K562 (cell line): ENCODE measurements at regions not wholly inside any gene's neighbourhood (a gene's known extent, or its start where the extent isn't known, plus 50 kb on each side); places are given as distances from the start of the nearest gene placed in this dataset.

ENCODE experiments used
- ATAC-seq: fragments of 200-7000 bp; cut with Tn5 transposase; 3 replicates; pipeline ENCODE4 v1.9.1; 2020; ENCODE audit warnings: moderate library complexity
- BruUV-seq: library from RNA; stranded (reverse); fragments of 400-500 nt; replicated peaks from 2 replicates; lab custom pipeline; 2021; lab: Mats Ljungman, UMichigan
- CTCF ChIA-PET: fragments of 300-600 bp; formaldehyde crosslinking; extraction: SDS; loops from one replicate; lab custom pipeline; 2021; ENCODE audit warnings: low intra/inter-chr PET ratio; lab: Yijun Ruan, JAX
- POLR2A ChIA-PET: fragments of 300-600, 350-650 bp; sonication (Branson Sonifier 250); formaldehyde crosslinking; extraction: SDS; loops from one replicate; lab custom pipeline; 2021; ENCODE audit warnings: antibody characterized with exemption, inconsistent platforms; lab: Yijun Ruan, JAX
- DNase-seq, 4 experiments: peaks; one replicate each; pipeline versions ENCODE4 v3.0.0 to v3.0.0-alpha.2; 2011 to 2018; ENCODE audit warnings: low spot score in 3 of 4, mixed read lengths in 3 of 4; ENCODE audit errors: extremely low read depth in 1 of 4
- FAIRE-seq: peaks from 2 replicates; lab custom pipeline; 2011; peaks lifted over from hg19 to GRCh38; lab: Jason Lieb, UNC
- H2AFZ ChIP-seq: 2 replicates; pipeline ENCODE4 v1.6.0; 2011; ENCODE audit warnings: low read depth, low read length, control low read depth, inconsistent platforms
- H3K27ac ChIP-seq: fragments of 200-600 bp; 3 replicates; pipeline ENCODE4 v1.8.0; 2011; ENCODE audit warnings: low read depth, mild to moderate bottlenecking, control low read depth, inconsistent platforms, low read length, moderate library complexity, mixed read lengths; ENCODE audit errors: extremely low read depth
- H3K27me3 ChIP-seq, 2 experiments: fragments of 300-600 bp in 1 of 2; 2 replicates in 1 of 2; 3 replicates in 1 of 2; pipeline versions ENCODE4 v1.6.0 to v1.8.0; 2011; ENCODE audit warnings: inconsistent platforms in 2 of 2, low read length in 2 of 2, mild to moderate bottlenecking in 1 of 2, mixed read lengths in 1 of 2, moderate library complexity in 1 of 2; ENCODE audit not compliant: control insufficient read depth in 2 of 2, insufficient read depth in 2 of 2
- H3K36me3 ChIP-seq: fragments of 300-600 bp; 3 replicates; pipeline ENCODE4 v1.8.0; 2011; ENCODE audit warnings: mild to moderate bottlenecking, low read length, inconsistent platforms; ENCODE audit not compliant: control insufficient read depth, insufficient read depth
- H3K4me1 ChIP-seq, 2 experiments: fragments of 200-600 bp in 1 of 2; replicated peaks in 1 of 2; 2 replicates in 1 of 2; 3 replicates in 1 of 2; pipeline versions ENCODE4 v1.5.1 to v1.8.0; 2011; ENCODE audit warnings: inconsistent platforms in 2 of 2, low read length in 2 of 2, mild to moderate bottlenecking in 1 of 2, mixed read lengths in 1 of 2, moderate library complexity in 1 of 2; ENCODE audit not compliant: control insufficient read depth in 2 of 2, insufficient read depth in 2 of 2
- H3K4me2 ChIP-seq: 2 replicates; pipeline ENCODE4 v1.6.1; 2011; ENCODE audit warnings: low read length, control low read depth, inconsistent platforms, mixed read lengths; ENCODE audit not compliant: insufficient read depth
- H3K4me3 ChIP-seq: fragments of 200-600 bp; sonication (generic), shearing (Covaris generic); 2 replicates; pipeline ENCODE4 v1.5.1; 2016; ENCODE audit warnings: control low read depth, inconsistent platforms
- H3K79me2 ChIP-seq: fragments of 200-600 bp; 3 replicates; pipeline ENCODE4 v1.8.0; 2011; ENCODE audit warnings: low read length, inconsistent platforms; ENCODE audit not compliant: control insufficient read depth, insufficient read depth
- H3K9ac ChIP-seq, 2 experiments: 2 replicates each; pipeline versions ENCODE4 v1.6.0 to v1.6.1; 2011; ENCODE audit warnings: low read depth in 2 of 2, low read length in 2 of 2, control low read depth in 1 of 2, inconsistent platforms in 1 of 2, mild to moderate bottlenecking in 1 of 2, mixed read lengths in 1 of 2; ENCODE audit not compliant: insufficient read depth in 1 of 2
- H3K9me1 ChIP-seq: one replicate; pipeline ENCODE4 v1.6.0; 2011; ENCODE audit warnings: inconsistent platforms, mild to moderate bottlenecking, low read length, moderate library complexity; ENCODE audit not compliant: control insufficient read depth, insufficient read depth
- H3K9me3 ChIP-seq: replicated peaks from 2 replicates; pipeline ENCODE4 v1.5.1; 2011; ENCODE audit warnings: low read depth, low read length, inconsistent platforms; ENCODE audit not compliant: control insufficient read depth, insufficient read depth
- H4K20me1 ChIP-seq: replicated peaks from 2 replicates; pipeline ENCODE4 v1.6.1; 2011; ENCODE audit warnings: low read length, inconsistent platforms, mixed read lengths; ENCODE audit not compliant: control insufficient read depth, insufficient read depth
- ATF1 ChIP-seq, 2 experiments: fragments of 450-650 bp in 1 of 2; IDR thresholded peaks; 2 replicates each; pipeline ENCODE4 v1.6.1; 2016; ENCODE audit warnings: missing compliant biosample characterization in 1 of 2, missing genetic modification characterization in 1 of 2
- GATAD2B ChIP-seq: fragments of 450-650 bp; IDR thresholded peaks from 2 replicates; pipeline ENCODE4 v1.6.1; 2017; ENCODE audit warnings: mild to moderate bottlenecking, borderline replicate concordance
- NRF1 ChIP-seq, 2 experiments: fragments of 450-650 bp; IDR thresholded peaks in 1 of 2; conservative IDR thresholded peaks in 1 of 2; 2 replicates each; pipeline ENCODE4 v1.6.1; 2014; ENCODE audit warnings: mild to moderate bottlenecking in 2 of 2
- TOE1 ChIP-seq, 2 experiments: fragments of 450-650 bp in 1 of 2; sonication (generic) in 1 of 2; formaldehyde crosslinking in 1 of 2; IDR thresholded peaks; 2 replicates each; pipeline versions ENCODE4 v1.7.1 to v1.8.0; 2016 to 2022; ENCODE audit warnings: borderline replicate concordance in 2 of 2, mild to moderate bottlenecking in 2 of 2, antibody characterized with exemption in 1 of 2, inconsistent platforms in 1 of 2, low read depth in 1 of 2, missing genetic modification reagents in 1 of 2, moderate library complexity in 1 of 2
- ZC3H8 ChIP-seq: fragments of 450-650 bp; IDR thresholded peaks from 2 replicates; pipeline ENCODE4 v1.6.1; 2017
- ZEB2 ChIP-seq: fragments of 450-650 bp; IDR thresholded peaks from 2 replicates; pipeline ENCODE4 v1.6.1; 2016
- ZNF75A ChIP-seq: fragments of 450-650 bp; formaldehyde crosslinking; IDR thresholded peaks from 2 replicates; pipeline ENCODE4 v1.4.0; 2020; ENCODE audit warnings: mild to moderate bottlenecking
- WGBS: fragments of 100-300 bp; shearing (Covaris generic); methylation state at CpG from one replicate; pipeline ENCODE4 v1.1.6; 2016; ENCODE audit warnings: low coverage, mixed read lengths; ENCODE audit not compliant: insufficient coverage; ENCODE audit errors: missing lambda C conversion rate; 5-methylcytosine and 5-hydroxymethylcytosine counted together
- in situ Hi-C: fragments of 300-500 bp; cut with MboI; formaldehyde crosslinking; loops from 4 replicates; pipeline ENCODE4 v1.15.0; 2018; ENCODE audit warnings: inconsistent platforms, mixed read lengths
- intact Hi-C: fragments of 100-400 bp; cut with micrococcal nuclease; formaldehyde crosslinking; loops from 2 replicates; pipeline ENCODE4 v1.14.2; 2022
- TF ChIP-seq, protein P1 (sequence below): fragments of 250-450 bp; sonication (Bioruptor Pico); IDR thresholded peaks from 2 replicates; pipeline ENCODE4 v1.9.0; 2021; ENCODE audit warnings: mild to moderate bottlenecking, inconsistent platforms
- TF ChIP-seq, protein P2 (sequence below): fragments of 450-650 bp; formaldehyde crosslinking; IDR thresholded peaks from 2 replicates; pipeline ENCODE4 v1.4.0; 2020; ENCODE audit warnings: mild to moderate bottlenecking

DNA sequence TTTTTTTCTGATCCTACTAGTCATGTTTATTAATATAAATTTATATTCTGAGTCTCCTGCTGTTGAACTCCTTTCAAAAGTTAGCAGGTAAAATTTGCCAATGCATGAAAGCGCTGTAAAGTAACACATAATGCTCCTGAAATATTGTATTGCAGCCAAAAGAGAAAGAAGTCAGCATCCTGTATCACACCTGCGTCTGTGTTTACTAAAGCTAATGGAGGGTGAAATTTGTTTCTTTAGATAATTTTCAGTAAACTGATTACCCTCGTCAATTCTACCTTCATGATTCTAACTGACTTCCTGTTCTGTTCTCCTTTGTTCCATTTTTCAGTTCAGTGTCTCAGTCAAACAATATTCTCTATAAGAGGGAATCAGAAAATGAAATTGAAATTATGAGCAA, 415.4 kb downstream of the CDH9 start:
- WGBS: 2% methylated on average over 3 of the region's 3 CpGs
- BruUV-seq: no TSS peak
- POLR2A ChIA-PET: no interaction called here

More for the DNA sequence above, 415.4 kb downstream of the CDH9 start:
- Histone ChIP-seq H3K9me1 (no peaks in the 10 kb centered on the region), H3K27me3 (no peaks in the 10 kb centered on the region), H3K4me3 (no peak overlapping the region), H3K36me3 (no peaks in the 10 kb centered on the region), H3K9me3 (no peaks in the 10 kb centered on the region), H3K27ac (no peak overlapping the region), H3K9ac (no peak overlapping the region), H2AFZ (no peak overlapping the region), H3K4me2 (no peak overlapping the region), H4K20me1 (no peaks in the 10 kb centered on the region), H3K4me1 (no peaks in the 10 kb centered on the region), H3K79me2 (no peaks in the 10 kb centered on the region)
- CTCF ChIA-PET: no interaction called here
- intact Hi-C loops: no loop called here
- TF ChIP-seq NRF1 (conservative IDR thresholded peaks at IDR 0.05 in 1 of 2, IDR thresholded peaks at IDR 0.05 in 1 of 2) (no peak), ATF1 (CRISPR knock-in tag; IDR thresholded peaks at IDR 0.05) (no peak), ATF1 (tag; IDR thresholded peaks at IDR 0.05) (no peak), ZNF75A (CRISPR knock-in tag) (no peak), ZEB2 (no peak), TOE1 (IDR thresholded peaks at IDR 0.05; ENCODE audit: borderline replicate concordance) (no peak), TOE1 (CRISPR knock-in tag; IDR thresholded peaks at IDR 0.05; ENCODE audit: borderline replicate concordance, low read depth) (no peak), GATAD2B (no peak), ZC3H8 (no peak)
- TF ChIP-seq, protein P1, sequence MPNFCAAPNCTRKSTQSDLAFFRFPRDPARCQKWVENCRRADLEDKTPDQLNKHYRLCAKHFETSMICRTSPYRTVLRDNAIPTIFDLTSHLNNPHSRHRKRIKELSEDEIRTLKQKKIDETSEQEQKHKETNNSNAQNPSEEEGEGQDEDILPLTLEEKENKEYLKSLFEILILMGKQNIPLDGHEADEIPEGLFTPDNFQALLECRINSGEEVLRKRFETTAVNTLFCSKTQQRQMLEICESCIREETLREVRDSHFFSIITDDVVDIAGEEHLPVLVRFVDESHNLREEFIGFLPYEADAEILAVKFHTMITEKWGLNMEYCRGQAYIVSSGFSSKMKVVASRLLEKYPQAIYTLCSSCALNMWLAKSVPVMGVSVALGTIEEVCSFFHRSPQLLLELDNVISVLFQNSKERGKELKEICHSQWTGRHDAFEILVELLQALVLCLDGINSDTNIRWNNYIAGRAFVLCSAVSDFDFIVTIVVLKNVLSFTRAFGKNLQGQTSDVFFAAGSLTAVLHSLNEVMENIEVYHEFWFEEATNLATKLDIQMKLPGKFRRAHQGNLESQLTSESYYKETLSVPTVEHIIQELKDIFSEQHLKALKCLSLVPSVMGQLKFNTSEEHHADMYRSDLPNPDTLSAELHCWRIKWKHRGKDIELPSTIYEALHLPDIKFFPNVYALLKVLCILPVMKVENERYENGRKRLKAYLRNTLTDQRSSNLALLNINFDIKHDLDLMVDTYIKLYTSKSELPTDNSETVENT: no peak
- TF ChIP-seq, protein P2, sequence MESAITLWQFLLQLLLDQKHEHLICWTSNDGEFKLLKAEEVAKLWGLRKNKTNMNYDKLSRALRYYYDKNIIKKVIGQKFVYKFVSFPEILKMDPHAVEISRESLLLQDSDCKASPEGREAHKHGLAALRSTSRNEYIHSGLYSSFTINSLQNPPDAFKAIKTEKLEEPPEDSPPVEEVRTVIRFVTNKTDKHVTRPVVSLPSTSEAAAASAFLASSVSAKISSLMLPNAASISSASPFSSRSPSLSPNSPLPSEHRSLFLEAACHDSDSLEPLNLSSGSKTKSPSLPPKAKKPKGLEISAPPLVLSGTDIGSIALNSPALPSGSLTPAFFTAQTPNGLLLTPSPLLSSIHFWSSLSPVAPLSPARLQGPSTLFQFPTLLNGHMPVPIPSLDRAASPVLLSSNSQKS (CRISPR knock-in tag): no peak
- FAIRE-seq: no peak
- DNase-seq: no peak
- in situ Hi-C loops: no loop called here
- no peak for ATAC-seq
